Mesenchymal stem cell (in vitro differentiated cells and primary cell): ENCODE measurements at regions not wholly inside any gene's neighbourhood (a gene's known extent, or its start where the extent isn't known, plus 50 kb on each side); places are given as distances from the start of the nearest gene placed in this dataset.

Source experiments
- DNase-seq: peaks from one replicate; pipeline ENCODE4 v3.0.0-alpha.2; 2013
- H2AFZ ChIP-seq: one replicate; pipeline ENCODE4 v1.6.1; 2013; ENCODE audit warnings: low read depth, mild to moderate bottlenecking, control low read depth, inconsistent platforms, low read length, moderate library complexity
- H2AK5ac ChIP-seq: 2 replicates; pipeline ENCODE4 v1.6.1; 2013; ENCODE audit warnings: low read length, moderate library complexity, mild to moderate bottlenecking, inconsistent platforms; ENCODE audit not compliant: severe bottlenecking
- H2BK120ac ChIP-seq: one replicate; pipeline ENCODE4 v1.6.1; 2013; ENCODE audit warnings: low read depth, mild to moderate bottlenecking, inconsistent platforms, low read length, moderate library complexity
- H2BK12ac ChIP-seq, 2 experiments: one replicate each; pipeline ENCODE4 v1.6.1; 2013; ENCODE audit warnings: inconsistent platforms in 2 of 2, low read length in 2 of 2, mild to moderate bottlenecking in 2 of 2, moderate library complexity in 2 of 2, control low read depth in 1 of 2
- H2BK15ac ChIP-seq: one replicate; pipeline ENCODE4 v1.6.1; 2013; ENCODE audit warnings: mild to moderate bottlenecking, low read depth, inconsistent platforms; ENCODE audit not compliant: poor library complexity, severe bottlenecking
- H2BK5ac ChIP-seq: 2 replicates; pipeline ENCODE4 v1.6.1; 2013; ENCODE audit warnings: low read depth, mild to moderate bottlenecking, low read length, control low read depth, inconsistent platforms; ENCODE audit not compliant: poor library complexity, severe bottlenecking
- H3K14ac ChIP-seq, 2 experiments: one replicate each; pipeline ENCODE4 v1.6.1; 2013; ENCODE audit warnings: inconsistent platforms in 2 of 2, low read length in 2 of 2, control low read depth in 1 of 2, mild to moderate bottlenecking in 1 of 2, moderate library complexity in 1 of 2
- H3K18ac ChIP-seq, 2 experiments: one replicate each; pipeline ENCODE4 v1.6.1; 2013; ENCODE audit warnings: inconsistent platforms in 2 of 2, low read length in 2 of 2, control low read depth in 1 of 2, low read depth in 1 of 2, mild to moderate bottlenecking in 1 of 2
- H3K23ac ChIP-seq, 2 experiments: one replicate each; pipeline ENCODE4 v1.6.1; 2013; ENCODE audit warnings: inconsistent platforms in 2 of 2, low read length in 2 of 2, mild to moderate bottlenecking in 2 of 2, moderate library complexity in 2 of 2, control low read depth in 1 of 2
- H3K27ac ChIP-seq: 2 replicates; pipeline ENCODE4 v1.5.1; 2013; ENCODE audit warnings: mild to moderate bottlenecking, moderate library complexity, low read length, control low read depth, inconsistent platforms; ENCODE audit not compliant: poor library complexity, severe bottlenecking
- H3K27me3 ChIP-seq, 2 experiments: 2 replicates each; pipeline versions ENCODE4 v1.6.1 to v1.7.0; 2013; ENCODE audit warnings: low read length in 2 of 2, mild to moderate bottlenecking in 2 of 2, moderate library complexity in 2 of 2, control low read depth in 1 of 2, inconsistent platforms in 1 of 2; ENCODE audit not compliant: control insufficient read depth in 1 of 2, insufficient read depth in 1 of 2
- H3K36me3 ChIP-seq, 2 experiments: 2 replicates each; pipeline versions ENCODE4 v1.6.1 to v1.7.0; 2013; ENCODE audit warnings: low read length in 2 of 2, control low read depth in 1 of 2, inconsistent platforms in 1 of 2, low read depth in 1 of 2, mild to moderate bottlenecking in 1 of 2; ENCODE audit not compliant: insufficient read depth in 2 of 2, control insufficient read depth in 1 of 2
- H3K4ac ChIP-seq, 2 experiments: one replicate each; pipeline ENCODE4 v1.6.1; 2013; ENCODE audit warnings: inconsistent platforms in 2 of 2, low read length in 2 of 2, mild to moderate bottlenecking in 2 of 2, moderate library complexity in 2 of 2, control low read depth in 1 of 2, low read depth in 1 of 2
- H3K4me1 ChIP-seq: 2 replicates; pipeline ENCODE4 v1.6.1; 2013; ENCODE audit warnings: low read depth, low read length, control low read depth; ENCODE audit not compliant: control insufficient read depth, insufficient read depth
- H3K4me2 ChIP-seq: 2 replicates; pipeline ENCODE4 v1.6.1; 2013; ENCODE audit warnings: low read length, mild to moderate bottlenecking, inconsistent platforms; ENCODE audit not compliant: poor library complexity, severe bottlenecking
- H3K4me3 ChIP-seq, 2 experiments: 2 replicates each; pipeline versions ENCODE4 v1.5.1 to v1.7.0; 2013; ENCODE audit warnings: low read length in 2 of 2, mild to moderate bottlenecking in 2 of 2, control low read depth in 1 of 2, low read depth in 1 of 2; ENCODE audit not compliant: insufficient read depth in 1 of 2
- H3K79me1 ChIP-seq: replicated peaks from 2 replicates; pipeline ENCODE4 v1.6.1; 2013; ENCODE audit warnings: mild to moderate bottlenecking, control low read depth, low read length, inconsistent platforms; ENCODE audit not compliant: poor library complexity, severe bottlenecking
- H3K9ac ChIP-seq: 2 replicates; pipeline ENCODE4 v1.7.0; 2013; ENCODE audit warnings: mild to moderate bottlenecking, low read length, moderate library complexity
- H3K9me3 ChIP-seq: 2 replicates; pipeline ENCODE4 v1.7.0; 2013; ENCODE audit warnings: mild to moderate bottlenecking, low read length; ENCODE audit not compliant: control insufficient read depth
- H4K8ac ChIP-seq: one replicate; pipeline ENCODE4 v1.6.1; 2013; ENCODE audit warnings: inconsistent platforms, mild to moderate bottlenecking, low read length, moderate library complexity
- H4K91ac ChIP-seq: one replicate; pipeline ENCODE4 v1.6.1; 2013; ENCODE audit warnings: mild to moderate bottlenecking, low read length, inconsistent platforms
- WGBS: methylation state at CpG from one replicate; pipeline ENCODE4 v1.1.7; 2013; ENCODE audit warnings: mixed read lengths; 5-methylcytosine and 5-hydroxymethylcytosine counted together

- no peak overlapping the region for H2BK15ac ChIP-seq
These were observed 394.7 kb upstream of the KLHL29 start for GRCh38 chr2:22990246-22990645.

DNA sequence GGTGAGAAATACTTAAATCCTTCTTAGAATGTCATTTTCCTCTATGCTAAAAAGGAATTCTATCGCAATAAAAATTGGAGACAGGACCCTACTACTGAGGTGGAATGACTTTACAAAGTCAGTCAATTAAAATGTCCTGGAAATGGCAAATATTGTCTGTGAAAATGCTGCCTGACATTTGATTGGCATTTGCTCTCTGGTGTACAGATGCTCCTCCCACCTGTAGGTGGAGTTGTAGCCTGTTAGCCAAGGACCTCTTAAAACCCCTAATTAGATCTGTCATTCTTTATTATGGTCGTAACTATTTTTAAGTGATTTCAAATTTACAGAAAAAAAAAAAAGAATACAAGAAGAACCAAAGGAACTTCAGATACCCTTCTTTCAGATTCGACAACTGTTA, 393.1 kb upstream of the KLHL29 start:
- Histone ChIP-seq H3K4ac (no peak overlapping the region), H3K4me3 (no peak overlapping the region), H3K23ac (no peak overlapping the region), H3K4me2 (no peak overlapping the region), H4K8ac (no peak overlapping the region), H3K18ac (no peak overlapping the region), H3K9ac (no peak overlapping the region), H3K4me1 (no peaks in the 10 kb centered on the region), H2BK120ac (no peak overlapping the region), H3K79me1 (no peaks in the 10 kb centered on the region), H2AK5ac (no peak overlapping the region), H3K9me3 (no peaks in the 10 kb centered on the region), H3K36me3 (no peaks in the 10 kb centered on the region), H4K91ac (no peak overlapping the region), H2BK15ac (no peak overlapping the region), H2AFZ (no peak overlapping the region), H3K14ac (no peak overlapping the region), H2BK12ac (no peak overlapping the region), H2BK5ac (no peak overlapping the region), H3K27ac (no peak overlapping the region), H3K27me3 (no peaks in the 10 kb centered on the region)
- 92% methylated on average over 1 of the region's 3 CpGs for WGBS
- no peak for DNase-seq

More at GRCh38 chr2:22990246-22990645, 394.7 kb upstream of the KLHL29 start:
- H3K4me1 ChIP-seq = no peaks in the 10 kb centered on the region
- H2AK5ac ChIP-seq = no peak overlapping the region
- no peak overlapping the region for H3K4ac ChIP-seq
- H3K4me3 ChIP-seq = no peak overlapping the region
- H3K9me3 ChIP-seq = no peaks in the 10 kb centered on the region
- no peaks in the 10 kb centered on the region for H3K27me3 ChIP-seq
- no peak overlapping the region for H2BK5ac ChIP-seq
- 92% methylated on average over 3 of the region's 3 CpGs for WGBS
- H3K23ac ChIP-seq = no peak overlapping the region
- H2AFZ ChIP-seq = no peak overlapping the region
- no peak overlapping the region for H3K4me2 ChIP-seq
- H4K8ac ChIP-seq = no peak overlapping the region
- H3K79me1 ChIP-seq = no peaks in the 10 kb centered on the region
- H3K14ac ChIP-seq = no peak overlapping the region
- no peak overlapping the region for H2BK120ac ChIP-seq
- H3K36me3 ChIP-seq = no peaks in the 10 kb centered on the region
- H3K27ac ChIP-seq = no peak overlapping the region
- H4K91ac ChIP-seq = no peak overlapping the region
- no peak for DNase-seq
- no peak overlapping the region for H3K9ac ChIP-seq
- H3K18ac ChIP-seq = no peak overlapping the region
- H2BK12ac ChIP-seq = no peak overlapping the region

- H2BK12ac ChIP-seq = no peak overlapping the region
- WGBS = no CpG with 5 or more reads among the region's 2 CpGs
- H3K4me2 ChIP-seq = no peak overlapping the region
- H3K79me1 ChIP-seq = no peaks in the 10 kb centered on the region
- no peak for DNase-seq
- H2AK5ac ChIP-seq = no peak overlapping the region
- no peak overlapping the region for H3K4me3 ChIP-seq
- H3K4me1 ChIP-seq = no peaks in the 10 kb centered on the region
- H3K9ac ChIP-seq = no peak overlapping the region
- no peak overlapping the region for H4K8ac ChIP-seq
- no peak overlapping the region for H2AFZ ChIP-seq
- H2BK120ac ChIP-seq = no peak overlapping the region
- no peak overlapping the region for H3K4ac ChIP-seq
- no peak overlapping the region for H3K18ac ChIP-seq
- H3K27ac ChIP-seq = no peak overlapping the region
- no peak overlapping the region for H2BK15ac ChIP-seq
- H3K36me3 ChIP-seq = no peaks in the 10 kb centered on the region
- no peak overlapping the region for H2BK5ac ChIP-seq
- no peaks in the 10 kb centered on the region for H3K9me3 ChIP-seq
- H3K23ac ChIP-seq = no peak overlapping the region
- H3K14ac ChIP-seq = no peak overlapping the region
- no peak overlapping the region for H4K91ac ChIP-seq
- no peaks in the 10 kb centered on the region for H3K27me3 ChIP-seq
These were observed 392.5 kb upstream of the KLHL29 start for GRCh38 chr2:22992441-22992840.

DNA sequence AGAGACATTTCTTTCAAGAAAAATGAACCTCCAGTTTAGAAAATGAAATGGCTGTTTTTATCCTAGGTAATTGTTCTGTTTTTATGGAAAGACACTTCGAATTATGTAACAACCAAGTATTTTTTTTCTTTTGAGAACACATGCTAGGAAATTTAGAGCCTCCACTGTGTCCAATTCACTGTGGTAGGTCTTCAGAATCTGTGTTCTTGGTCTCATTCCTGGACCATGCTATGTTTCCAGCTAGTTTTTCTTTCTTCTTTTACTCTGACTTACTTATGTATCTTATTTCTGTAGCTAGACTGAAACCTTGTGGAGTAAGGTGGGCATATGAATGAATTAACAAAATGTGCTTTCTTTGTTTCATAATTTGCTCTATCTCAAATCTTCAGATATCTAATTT, 391.7 kb upstream of the KLHL29 start:
- Histone ChIP-seq H2AK5ac (no peak overlapping the region), H3K23ac (no peak overlapping the region), H2AFZ (no peak overlapping the region), H3K9ac (no peak overlapping the region), H2BK12ac (no peak overlapping the region), H3K9me3 (no peaks in the 10 kb centered on the region), H2BK15ac (no peak overlapping the region), H4K91ac (no peak overlapping the region), H3K27ac (no peak overlapping the region), H3K18ac (no peak overlapping the region), H3K4ac (no peak overlapping the region), H2BK120ac (no peak overlapping the region), H3K4me3 (no peak overlapping the region), H3K36me3 (no peaks in the 10 kb centered on the region), H3K27me3 (no peaks in the 10 kb centered on the region), H4K8ac (no peak overlapping the region), H3K4me2 (no peak overlapping the region), H2BK5ac (no peak overlapping the region), H3K4me1 (no peaks in the 10 kb centered on the region), H3K14ac (no peak overlapping the region), H3K79me1 (no peaks in the 10 kb centered on the region)
- no CpG with 5 or more reads among the region's 1 CpG for WGBS
- no peak for DNase-seq
